ELF-1 (cell line): ENCODE measurements at regions not wholly inside any gene's neighbourhood (a gene's known extent, or its start where the extent isn't known, plus 50 kb on each side); places are given as distances from the start of the nearest gene placed in this dataset.
A peak's percentile ranks its signal among the peaks of the same experiment; 100 is the strongest.
"Not testable (repeated sequence)": the region's sequence is repeated elsewhere in the genome, so short reads cannot be mapped to it uniquely, and the experiment has no call there.

Source experiments
- DNase-seq: peaks from one replicate; pipeline ENCODE4 v3.0.0-alpha.2; 2016; ENCODE audit warnings: low read depth, low spot score

DNA sequence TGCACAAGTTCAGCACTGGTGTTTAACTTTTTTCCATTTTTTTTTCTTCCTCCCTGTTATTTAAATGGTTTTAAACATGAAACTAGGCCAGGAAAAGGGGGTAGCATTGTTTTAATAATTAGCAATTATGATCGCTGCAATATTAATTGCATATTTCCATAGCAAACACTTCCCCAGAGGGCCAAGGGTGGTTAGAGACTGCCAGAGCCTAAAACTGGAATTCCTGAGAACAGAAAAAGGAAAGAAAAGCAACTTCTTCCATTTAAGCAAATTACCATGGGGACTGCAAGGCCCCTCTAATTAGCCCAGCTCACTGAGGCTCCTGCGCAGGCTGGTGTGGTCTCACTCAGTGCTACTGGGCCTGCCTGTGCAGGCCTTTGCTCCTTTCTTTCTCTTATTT is 201.5 kb downstream of the SMAD2 start:
- DNase-seq: no peak

DNA sequence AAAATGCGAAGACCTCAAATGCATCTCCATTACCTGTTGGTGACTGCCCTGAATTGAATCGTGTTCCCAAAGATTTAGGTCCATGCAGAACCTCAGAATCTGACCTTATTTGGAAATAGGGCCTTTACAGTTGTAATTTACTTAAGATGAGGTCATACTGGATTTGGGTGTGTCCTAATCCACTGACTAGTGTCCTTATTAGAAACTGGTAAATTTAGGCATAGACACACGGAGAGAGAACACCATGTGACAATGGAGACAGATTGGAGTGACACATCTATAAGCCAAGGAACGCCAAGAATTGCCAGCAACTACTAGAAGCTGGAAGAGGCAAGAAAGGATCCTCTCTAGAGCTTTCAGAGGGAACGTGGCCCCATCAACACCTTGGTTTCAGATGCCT is 203.1 kb downstream of the SMAD2 start:
- no peak for DNase-seq

DNA sequence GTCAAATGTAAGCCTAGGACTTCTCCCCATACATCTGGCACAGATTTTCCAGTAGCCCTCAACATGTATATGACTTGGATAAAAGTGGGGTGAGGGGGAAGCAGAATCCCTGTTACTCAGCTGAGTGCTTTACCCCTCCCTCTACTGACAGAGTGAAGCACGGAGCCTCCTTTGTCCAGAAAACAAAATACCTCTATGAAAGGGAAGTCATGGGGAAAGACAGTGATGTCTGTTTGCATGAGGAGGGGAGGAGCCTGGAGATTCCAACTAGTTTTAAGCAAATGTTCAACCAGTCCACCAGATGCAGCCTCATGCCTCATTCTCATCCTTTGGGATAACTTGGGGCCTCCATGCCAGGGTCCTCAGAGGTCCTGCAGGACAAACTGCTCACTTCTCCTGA is 203.9 kb downstream of the SMAD2 start:
- DNase-seq: no peak

DNA sequence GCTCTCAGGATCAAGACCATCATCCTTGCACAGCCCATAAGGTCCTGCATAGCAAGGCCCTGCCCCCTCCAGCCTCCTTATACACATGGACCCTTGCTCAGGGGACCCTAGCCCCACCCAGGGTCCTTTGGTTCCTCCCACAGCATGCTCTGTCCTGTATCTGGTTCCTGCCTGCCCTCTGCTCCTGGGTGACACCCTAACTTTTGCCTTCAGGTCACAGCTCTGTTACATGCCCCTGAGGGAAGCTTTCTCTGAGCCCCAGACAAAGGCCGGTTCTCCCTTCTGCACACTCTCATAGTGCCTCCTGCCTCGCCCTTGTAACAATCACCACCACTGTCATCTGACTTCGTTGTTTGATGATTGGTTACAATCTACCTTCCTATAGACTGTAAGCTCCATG is 204.8 kb downstream of the SMAD2 start:
- no peak for DNase-seq

DNA sequence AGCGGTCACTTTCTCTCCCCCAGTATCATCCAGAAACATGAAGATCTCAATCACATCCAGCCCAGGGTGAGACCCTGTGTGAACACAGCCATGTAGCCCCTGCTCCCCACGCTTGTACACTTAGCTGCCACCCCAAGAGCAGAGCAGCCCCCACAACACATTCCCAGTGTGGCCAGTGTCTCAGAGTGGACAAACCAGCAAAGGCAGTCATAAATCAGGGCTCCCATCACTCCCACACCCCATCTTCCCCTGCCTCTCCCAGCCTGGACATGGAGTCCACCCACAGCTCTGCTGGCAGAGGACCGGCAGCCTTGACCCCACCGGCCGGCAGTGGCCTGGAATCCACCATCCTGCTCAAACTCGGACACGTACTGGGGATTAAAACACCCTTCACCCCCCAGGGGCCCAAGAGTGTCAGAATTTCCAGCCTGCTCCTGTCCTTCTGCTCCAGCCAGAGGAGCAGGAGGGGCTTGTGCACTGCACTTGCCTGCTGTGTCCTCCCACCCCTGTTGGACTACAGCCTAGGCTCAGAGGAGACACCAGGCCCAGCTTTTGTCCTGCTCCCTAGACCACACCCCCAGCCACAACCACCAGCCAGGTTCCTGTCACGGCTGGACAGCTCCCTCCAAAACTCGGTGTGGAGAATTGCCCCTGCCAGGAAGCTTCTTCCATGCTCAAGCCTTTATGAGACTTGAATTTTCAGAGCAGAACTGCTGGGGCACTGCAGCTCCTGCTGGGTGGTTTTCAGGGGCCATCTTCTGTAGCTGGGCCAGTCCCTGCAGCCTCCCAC is 206.1 kb downstream of the SMAD2 start:
- peak; percentile 48 for DNase-seq

DNA sequence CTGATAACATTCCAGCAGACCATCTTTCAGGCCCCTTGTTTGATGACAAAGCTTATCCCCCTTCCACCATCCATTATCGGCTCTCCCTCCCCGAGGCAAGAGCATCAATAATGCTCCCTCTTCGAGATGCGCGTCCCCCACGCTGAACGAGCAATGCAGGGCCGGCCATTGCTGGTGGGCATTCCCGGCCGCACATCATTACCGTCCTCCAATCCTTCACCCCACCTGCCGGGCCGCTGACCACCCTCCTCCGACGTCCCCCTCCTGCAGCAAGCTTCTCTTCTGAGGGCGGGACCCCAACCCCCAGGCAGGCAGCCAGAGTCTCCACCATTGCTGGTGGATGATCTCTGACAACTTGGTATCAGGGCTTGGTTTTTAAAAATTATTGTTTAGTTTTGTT is 208.6 kb downstream of the SMAD2 start:
- no peak for DNase-seq

DNA sequence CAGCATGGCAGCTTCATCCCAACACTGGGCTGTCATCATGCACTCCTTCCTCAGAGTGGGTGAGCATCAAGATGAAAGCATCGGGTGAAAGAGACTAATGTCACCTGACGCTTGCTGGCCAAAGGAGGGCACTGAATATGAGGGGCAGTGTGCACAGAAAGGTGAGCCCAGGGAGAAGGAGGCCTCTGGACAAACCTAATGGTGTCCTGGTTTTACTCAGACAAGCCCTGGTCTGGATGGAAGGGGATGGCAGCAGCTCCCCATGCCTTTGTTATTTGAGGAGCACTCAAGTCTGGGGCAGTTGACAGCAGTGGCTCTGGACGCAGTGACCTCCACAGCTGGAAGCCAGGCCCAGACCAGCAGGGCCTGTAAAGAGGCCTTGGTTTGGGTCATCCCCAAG is 209.7 kb downstream of the SMAD2 start:
- DNase-seq: no peak

DNA sequence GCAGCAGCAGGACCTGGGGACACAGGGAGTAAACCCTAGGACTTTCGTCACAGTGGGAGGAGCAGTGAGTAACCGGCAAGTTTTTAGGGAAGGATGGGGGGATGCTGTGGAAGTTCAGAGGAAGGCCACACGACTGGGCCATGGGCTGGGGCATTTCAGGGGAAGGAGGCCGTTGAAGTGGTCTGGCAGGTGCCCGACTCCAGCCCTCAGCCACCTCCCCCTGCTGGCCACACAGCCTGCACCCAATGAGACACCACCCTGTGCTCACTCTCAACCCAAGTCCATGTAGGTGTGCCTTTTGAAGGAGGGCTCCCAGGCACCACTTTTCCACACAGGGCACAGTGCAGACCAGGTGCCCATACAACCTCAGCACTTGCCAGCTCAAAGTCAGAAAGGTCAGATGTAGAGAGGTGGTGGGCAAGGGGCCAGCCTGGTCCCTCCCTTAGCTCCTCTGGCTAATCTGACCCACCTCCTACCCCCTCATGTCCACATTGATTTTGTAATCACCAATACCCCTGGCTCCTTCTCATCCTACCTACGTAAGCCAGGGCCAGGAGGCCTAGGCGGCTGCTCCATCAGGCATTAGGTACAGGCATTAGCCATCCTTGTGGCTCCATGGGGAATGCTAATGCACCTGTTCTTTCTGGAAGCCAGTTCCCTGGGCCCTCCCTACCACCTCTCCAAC is 211.2 kb downstream of the SMAD2 start:
- no peak for DNase-seq

DNA sequence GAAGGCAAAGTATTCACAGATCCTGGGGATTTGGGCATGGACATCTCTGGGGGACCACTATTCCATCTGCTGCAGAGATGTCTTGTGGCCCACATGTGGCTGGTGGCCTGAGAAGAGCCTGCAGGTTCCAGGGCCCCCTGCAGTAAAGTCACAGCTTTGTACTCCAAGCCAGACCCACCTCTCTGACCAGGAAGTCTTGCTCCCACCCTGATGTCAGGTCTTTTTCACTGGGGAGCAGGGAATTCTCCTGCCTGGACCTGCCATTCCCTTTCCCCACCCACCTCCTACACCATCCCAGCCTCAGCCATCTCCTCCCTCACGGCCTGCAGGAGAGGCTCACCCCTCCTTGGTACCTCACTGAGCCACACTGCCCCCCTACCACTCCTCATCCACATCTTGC is 211.8 kb downstream of the SMAD2 start:
- no peak for DNase-seq

DNA sequence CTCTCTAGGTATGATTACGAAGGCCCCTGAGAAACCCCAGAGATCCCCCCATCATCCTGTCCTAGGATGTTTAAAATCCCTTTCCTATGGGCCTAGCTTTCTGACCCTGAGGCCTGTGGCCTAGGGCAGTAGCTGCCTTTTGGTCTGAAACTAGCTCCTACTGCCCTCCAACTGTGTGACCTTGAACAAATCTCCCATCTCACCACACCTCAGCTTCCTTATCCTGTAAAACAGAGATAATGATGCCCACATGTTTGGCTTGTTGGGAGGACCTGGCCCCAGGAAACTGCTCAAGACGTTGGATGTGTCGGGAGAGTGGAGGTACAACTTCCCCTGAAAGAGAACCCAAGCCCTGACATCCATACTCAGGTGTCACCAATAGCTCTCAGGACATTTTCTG is 213.2 kb downstream of the SMAD2 start:
- DNase-seq: no peak

DNA sequence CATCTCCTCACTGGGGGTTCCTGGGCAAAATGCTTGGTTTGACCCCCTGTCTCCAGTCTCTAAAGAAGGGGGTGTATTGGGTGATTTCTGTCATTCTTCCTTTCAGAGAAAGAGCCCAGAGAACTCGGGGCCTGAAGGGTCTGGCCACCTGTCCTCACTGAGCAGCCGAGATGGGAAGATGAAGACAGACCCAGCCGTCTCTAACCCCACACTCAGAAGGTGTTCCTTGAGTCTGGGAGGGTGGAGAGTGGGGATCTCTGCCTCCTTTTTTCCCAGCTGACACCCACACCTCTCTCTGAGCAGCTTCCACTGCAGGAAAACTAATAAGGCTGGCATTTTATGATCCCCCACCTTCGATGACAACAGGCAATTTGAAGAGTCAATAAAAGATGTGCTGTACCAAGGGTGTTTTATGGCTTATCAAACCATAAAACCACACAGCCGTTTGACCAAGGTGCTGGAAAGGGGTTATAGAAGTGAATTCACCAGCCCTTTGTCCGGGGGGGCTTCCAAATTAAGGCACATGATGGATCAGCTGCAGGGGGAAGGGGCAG is 213.8 kb downstream of the SMAD2 start:
- DNase-seq: no peak

DNA sequence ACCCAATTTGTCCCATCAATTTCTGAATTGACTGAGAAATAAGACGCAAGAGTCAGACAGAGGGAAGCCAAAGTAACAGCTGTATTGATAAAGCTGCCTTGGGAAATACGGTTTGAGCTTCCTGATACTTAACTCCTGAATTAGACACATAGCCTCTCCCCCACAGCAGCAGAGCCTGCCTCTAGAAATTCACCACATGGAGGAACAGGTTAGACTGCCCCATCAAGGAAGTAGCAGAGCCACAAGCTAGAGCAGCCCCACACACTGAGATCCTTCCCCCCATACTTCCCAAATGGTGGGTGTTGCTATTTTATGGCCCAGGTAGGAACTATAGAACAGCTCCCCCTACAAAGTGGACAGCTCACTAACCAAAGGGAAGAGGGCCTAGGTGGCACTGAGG is 220.0 kb downstream of the SMAD2 start:
- DNase-seq: no peak

DNA sequence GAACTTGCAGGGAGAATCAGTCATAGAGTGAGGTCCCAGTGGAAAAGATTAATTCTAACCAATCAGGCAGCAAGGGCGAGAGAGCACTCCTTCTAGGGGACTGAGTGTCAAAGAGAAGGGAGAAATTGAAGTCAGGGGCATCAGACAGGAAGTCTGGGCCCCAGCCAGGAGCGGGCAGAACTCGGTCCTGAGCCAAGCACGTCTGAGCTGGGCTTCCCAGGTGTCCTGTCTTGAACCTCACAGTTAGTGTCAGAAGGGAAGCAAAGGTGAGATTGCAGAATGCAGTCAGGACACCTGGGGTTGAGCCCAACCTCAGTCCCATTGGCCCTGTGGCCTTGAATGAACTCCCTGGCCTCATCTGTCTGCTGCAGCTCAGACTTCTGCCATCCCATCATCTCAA is 220.9 kb downstream of the SMAD2 start:
- no peak for DNase-seq

DNA sequence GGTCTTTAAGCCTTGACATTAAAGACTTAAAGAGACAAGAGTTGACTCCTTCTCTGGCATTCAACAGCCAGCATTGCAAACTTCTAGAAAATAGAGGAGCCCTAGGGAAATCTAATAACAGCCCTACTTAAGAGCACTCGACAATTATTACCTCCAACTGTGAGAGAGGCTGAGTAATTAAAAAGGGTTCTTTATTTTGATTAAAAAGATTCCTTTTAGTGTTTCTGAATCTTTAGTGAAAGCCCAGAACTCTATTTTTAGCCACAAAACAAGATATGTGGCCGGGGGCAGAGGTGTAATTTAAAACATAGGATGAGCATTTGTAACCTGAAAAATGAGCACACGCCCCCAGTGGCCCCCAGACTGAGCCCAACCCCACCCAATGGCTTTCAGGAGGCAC is 222.3 kb downstream of the SMAD2 start:
- DNase-seq: no peak

DNA sequence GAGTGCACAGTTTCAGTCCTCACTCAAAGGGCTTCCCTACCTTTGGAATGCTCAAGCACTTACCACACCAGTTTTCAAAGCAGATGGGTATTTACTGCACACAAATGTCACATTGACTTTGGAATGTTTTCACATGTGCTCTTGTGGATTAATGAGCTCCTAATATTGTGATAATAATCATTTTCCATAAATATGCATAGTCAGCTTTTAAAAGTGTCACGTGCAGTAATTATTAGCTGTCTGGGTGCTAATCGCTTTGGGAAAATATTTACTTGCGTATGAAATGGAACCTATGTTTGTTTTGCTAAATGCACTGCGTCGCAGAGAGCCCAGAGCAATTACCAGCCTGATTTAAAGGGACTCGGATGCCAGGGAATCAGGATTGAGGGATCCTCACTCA is 229.3 kb downstream of the SMAD2 start:
- DNase-seq: no peak

DNA sequence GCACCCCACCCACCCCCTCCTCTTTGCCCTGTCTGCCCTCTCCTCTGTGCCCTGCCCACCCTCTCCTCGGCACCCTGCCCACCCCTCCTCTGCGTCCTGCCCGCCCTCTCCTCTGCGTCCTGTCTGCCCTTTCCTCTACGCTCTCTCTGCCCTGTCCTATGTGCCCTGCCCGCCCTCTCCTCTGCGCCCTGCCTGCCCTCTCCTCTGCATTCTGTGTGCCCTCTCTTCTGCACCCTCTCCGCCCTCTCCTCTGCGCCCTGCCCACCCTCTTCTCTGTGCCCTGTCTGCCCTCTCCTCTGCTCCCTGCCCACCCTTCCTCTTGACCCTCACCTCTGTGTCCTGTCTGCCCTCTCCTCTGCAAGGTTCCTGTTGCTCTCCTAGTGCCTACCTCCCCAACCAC is 233.6 kb downstream of the SMAD2 start:
- DNase-seq: no peak

DNA sequence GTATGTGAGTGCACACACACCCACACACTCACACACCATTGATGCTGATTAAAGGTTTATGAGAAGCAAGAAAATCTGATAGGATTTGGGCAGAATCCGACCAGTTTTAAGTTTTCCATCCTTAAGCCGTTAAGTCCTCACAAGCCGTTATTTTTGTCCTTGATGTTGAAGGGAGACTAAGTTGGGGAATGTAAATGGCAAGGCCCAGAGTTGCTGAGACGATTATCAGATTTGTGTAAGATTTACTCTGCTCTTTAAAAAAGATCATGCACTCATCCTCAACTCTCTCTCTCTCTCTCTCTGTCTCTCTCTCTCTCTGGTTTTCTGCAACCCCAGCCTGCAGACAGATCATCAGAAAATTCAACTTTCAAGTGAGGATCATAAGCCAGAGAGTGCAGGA is 238.8 kb downstream of the SMAD2 start:
- no peak for DNase-seq

DNA sequence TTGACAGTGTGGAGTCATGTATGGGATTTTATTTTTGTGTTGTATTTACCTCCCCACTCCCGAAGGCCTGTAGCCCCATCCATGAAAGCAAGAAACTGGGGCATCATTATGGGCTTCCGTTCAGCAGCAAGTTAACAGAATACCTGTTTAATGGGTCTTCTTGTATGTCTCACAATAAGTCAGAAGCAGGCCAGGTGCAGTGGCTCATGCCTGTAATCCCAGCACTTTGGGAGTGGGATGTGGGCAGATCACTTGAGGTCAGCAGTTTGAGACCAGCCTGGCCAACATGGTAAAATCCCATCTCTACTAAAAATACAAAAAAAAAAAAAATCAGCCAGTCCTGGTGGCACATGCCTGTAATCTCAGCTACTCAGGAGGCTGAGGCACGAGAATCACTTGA is 239.7 kb downstream of the SMAD2 start:
- not testable (repeated sequence) for DNase-seq

DNA sequence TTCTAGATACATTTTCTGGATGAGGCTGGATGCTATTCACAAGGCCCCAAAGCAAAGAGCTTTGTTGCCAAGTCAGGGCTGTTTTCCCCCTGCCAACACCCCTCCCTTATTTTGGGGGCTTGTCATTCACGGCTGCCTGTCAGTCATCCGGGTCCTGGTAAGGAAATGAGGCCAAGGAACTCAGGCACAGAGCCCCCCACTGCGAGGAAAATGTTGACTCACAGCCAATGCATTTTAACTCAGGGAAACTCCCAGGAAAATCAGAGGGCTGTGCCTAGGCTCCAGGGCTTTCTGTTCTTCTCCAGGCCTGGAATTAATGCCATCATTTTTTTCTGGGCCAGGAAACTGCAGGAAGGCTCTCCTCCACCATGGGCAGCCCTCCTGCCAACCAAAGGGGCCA is 241.1 kb downstream of the SMAD2 start:
- DNase-seq: peak; percentile 68

DNA sequence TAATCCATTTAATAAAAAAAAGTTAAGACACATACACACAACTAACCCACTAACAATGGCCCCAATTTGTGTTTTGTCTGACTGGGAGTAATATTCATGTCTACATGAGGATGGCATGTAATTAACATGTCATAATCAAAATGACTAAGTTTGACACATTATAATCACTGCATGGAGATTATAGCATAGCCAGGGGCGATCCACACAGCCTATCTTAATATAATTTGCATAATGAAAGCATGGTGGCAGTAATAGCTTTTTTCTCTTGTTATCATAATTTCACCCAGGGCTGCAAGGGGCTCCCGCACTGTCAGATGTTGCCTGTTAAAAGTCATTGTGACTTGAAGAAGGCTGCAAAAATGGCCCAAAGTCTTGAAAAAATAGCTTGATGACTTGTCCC is 243.7 kb downstream of the SMAD2 start:
- no peak for DNase-seq

DNA sequence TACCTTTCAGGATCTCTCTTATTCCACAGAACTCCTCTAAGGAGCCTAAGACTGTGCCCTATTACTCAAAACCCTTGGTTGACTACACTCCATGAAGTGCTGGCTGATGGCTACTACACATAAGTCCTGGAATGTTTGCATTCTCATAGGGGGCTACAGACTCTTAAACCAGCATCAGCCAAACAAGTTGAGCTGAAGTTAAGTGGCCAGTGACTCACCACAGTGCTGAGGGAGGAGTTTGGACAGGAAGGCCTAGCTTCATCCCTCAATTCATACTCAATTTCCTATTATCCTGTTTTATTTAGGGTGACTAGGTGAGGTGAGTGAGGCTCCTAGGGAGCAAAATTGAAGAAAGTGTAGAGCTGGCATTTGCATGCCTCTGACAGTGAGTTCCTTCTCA is 246.7 kb downstream of the SMAD2 start:
- DNase-seq: no peak

DNA sequence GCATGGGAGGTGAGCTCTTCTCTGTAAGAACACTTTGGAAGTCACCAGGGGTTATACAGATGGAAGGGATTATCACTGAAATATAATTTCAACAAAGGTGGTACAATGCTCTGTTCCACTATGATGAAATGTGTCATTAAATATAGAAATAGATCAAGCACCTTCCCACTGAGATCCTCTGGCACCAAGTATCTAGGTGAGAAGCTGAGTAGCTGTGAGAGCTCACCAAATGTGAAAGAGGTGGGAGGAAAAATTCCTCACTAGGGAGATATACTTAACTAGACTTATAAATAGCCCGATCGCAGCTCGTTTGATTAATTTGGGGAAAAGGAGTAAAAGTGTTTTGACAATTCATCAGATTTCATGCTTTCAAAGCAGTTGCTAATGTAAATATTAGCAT is 247.6 kb downstream of the SMAD2 start:
- no peak for DNase-seq

DNA sequence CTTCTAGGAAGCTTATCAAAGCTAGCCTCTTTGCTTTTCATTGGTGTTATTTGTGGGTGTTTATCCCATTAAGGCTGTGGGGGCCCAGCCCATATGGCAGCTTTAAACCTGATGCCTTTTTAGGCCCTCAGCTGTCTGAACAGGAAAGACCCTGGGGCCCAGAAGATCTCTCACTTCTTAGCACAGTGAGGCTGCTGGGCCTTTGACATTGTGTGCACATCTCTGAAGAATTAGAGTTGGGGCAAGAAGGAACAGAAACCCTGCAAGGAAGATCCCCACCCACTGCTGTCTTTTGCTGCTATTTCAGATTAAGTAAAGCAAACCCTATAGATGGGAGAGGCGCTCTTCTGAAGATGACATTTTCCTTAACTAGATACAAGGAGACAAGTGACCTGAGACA is 250.0 kb downstream of the SMAD2 start:
- no peak for DNase-seq
